Activated T-cell treated with anti-CD3 and anti-CD28 coated beads, Interleukin-2, amount 50 U/mL, for 48 hours (primary cell): ENCODE measurements at regions not wholly inside any gene's neighbourhood (a gene's known extent, or its start where the extent isn't known, plus 50 kb on each side); places are given as distances from the start of the nearest gene placed in this dataset.

Experiments used
- DNase-seq, 2 experiments: peaks; one replicate each; pipeline ENCODE4 v3.0.0-alpha.2; 2020

DNA sequence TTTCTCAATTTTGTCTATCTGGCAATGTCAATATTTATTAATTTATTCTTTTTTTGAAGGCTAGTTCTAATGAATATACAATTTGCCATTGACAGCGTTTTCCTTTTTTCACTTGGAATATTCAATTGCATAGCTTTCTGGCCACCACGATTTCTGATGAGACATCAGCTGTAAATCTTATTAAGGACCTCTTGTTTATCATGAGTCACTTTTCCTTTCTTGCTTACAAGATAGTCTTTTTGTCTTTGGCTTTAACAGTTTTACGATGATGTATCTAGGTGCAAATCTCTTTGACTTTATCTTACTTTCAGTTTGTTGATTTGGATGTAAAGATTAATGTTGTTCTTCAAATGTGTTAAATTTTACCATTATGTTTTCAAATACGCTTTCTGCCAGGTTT lies 991.6 kb upstream of the SLC10A2 start:
- no peak for DNase-seq

DNA sequence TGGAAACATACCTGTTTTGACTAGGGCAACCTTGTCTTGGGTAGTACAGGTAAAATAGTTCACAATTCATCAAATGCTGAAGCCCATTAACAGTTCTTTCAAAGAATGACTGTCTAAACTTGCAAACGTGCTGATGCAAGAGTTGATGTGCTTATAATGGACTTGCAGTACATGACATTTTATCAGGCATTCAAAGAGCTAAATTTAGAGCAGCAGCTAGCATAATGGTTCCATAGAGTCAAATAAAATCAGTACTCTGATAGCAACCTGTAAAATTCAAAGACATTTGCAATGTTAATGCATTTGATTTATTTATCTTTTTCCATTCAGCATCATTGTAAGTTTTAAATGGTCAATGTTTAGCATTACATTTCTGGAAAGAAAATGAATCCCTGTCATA lies 979.7 kb upstream of the SLC10A2 start:
- no peak for DNase-seq

DNA sequence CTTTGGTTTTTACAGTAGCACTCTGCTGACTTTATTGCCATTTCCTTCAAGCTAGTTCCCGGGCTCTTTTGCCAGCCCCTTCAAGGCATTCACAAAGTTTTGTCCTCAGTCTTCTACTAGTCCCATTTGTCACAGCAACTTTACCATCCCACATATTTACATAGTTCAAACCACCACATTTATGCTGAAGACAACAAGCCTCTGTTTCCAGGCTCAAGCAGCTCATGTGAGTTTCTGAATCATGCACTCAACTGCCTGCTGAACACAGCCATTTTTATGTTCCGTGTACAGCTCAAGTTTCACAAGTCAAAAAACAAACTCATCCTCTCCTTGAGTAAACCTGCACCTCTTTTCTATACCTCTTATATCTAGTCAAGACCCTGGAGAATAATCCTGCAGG lies 977.0 kb upstream of the SLC10A2 start:
- no peak for DNase-seq

DNA sequence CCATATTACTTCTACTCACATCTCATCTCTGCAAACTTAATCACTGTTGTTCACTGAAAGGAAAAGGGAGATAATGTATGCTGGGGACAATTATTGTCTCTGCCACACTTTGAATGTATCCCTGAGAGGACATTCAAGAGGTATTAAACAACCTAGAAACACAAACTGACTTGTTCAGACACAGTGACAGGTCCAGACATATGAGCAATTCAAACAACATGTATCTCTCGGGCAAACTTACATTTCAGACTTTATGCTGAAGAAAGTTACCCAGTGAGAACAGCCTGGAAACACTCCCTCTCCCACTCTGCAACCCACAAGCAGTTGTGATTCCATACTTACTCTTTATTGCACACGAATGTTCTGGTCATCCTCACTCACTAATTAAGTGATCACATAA lies 968.7 kb upstream of the SLC10A2 start:
- DNase-seq = no peak

DNA sequence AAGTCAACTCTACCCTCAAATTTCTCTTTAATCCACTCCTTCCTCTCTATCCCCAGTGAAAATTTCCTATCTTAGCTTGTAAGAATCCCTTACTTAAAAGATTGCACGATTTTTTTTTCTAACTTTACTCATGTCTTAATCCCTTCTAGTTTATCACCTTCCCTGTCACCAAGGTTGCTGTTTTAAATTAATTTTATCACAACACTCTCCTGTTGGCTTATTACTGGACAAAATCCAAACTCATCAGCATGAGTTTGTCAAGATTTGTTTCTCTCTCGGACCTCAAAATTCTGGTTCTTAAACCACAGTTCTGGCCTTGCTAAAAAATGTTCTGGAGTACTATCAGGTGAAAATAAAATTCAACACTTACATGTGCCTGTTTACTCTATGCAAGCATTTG lies 959.1 kb upstream of the SLC10A2 start:
- no peak for DNase-seq

DNA sequence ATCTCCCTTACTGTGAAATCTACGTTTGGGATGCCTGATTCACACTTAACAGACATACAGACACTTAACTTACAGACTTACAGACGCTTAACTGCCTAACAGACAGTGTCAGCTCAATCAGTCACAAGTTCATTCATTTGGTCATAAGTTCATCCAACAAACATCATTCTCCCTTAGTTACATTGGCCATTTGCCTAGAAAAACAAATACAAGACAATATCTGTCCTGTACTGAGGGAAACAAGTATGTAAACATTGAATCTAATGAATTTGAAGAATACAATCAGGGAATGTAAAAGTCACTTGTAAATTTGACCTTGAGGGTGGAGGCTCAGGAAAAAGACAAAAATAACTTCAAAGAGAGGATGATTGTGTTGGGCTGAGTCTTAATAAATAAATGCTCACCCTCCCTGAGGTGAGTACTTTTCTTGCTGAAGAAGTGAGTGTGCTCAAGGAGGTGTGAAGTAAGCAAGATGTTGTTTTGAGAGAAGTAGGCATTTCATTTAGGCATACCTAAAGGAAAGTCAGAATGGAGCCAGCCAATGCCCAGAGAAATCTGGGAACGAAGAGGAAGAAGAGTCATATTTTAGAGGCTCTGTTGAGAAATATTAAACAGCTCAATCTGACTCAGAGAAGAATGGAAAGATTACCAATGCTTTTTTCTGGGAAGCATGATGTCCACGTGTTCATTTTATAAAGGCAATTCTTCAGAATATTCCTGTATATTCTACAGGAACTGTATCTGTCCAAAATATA lies 958.4 kb upstream of the SLC10A2 start:
- no peak for DNase-seq

DNA sequence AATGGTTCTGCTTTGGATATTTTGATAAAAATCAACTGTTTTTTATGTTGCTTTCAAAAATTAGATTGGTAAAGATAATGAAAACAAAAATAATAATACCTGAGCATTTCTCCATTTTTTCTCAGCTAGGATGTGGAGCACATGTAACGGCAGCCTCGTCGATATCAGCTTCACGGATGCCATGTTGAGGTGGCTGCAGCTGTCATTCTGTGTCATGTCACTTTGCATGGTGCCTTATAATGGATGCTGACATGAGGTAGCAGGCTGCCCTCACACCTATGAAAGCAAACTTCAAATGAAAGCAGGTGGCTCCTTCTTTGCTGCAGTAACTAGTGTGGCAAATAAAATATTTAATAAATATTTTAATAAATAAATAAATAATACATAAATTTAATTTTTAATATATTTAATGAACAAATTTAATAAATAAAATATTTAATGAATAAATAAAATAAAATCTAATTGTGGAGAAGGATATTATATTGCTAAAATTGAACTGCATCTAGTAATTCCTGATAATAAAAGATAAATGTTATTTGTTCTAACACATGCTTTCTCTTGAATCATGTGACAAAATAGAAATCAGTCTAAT lies 955.7 kb upstream of the SLC10A2 start:
- DNase-seq = no peak

DNA sequence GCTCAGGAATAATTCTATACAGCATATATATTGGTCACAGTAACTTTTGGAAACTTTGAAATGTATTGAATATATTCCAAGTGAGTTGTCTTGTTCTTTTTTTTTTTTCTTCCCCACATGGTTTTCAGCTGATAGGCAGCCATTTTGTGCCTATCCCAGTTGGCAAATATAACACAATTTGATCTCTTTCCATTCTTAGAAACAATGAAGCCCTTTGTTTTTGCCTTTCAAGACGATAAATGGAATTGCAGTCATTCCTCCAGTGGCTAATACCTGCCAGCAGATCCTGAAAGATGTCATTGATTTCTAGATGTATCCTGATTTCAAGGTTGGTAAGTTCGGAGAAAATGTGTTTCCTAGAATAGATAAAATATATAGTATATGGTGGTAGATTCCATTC lies 951.1 kb upstream of the SLC10A2 start:
- DNase-seq = no peak

DNA sequence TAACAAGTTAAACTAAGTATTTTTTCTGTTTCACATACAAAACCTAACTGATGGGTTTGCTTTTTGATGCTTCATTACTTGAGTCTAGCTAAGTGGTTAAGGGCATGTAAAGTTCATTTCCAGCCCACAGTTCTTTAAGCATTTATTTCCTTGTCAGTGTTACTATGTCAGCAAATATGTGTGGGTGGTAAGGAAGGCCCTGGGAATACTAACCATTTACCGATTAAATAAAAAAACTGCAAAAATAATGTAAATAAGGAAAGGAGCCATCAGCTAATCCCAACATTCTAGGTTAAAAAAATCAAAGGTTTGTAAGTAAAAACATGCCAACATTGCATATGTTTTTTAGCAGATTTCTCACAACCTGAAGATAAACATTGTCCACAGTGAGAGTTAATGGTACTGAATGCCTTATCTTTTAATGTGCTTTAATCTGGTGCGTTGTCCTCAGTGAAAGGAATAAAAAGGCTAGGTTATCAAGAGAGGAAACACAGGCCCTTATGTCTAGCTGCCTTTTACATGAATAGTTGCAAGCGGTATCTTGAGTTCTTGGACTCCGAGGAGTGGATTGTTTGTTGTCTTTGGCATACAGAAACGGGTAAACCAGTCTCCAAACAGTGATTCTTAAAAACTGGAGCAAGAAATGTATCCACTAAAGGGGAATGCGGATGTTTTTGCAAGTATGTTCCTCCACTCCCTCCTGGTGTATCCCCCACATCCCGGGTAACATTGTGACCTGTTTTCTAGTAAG lies 949.6 kb upstream of the SLC10A2 start:
- no peak for DNase-seq

DNA sequence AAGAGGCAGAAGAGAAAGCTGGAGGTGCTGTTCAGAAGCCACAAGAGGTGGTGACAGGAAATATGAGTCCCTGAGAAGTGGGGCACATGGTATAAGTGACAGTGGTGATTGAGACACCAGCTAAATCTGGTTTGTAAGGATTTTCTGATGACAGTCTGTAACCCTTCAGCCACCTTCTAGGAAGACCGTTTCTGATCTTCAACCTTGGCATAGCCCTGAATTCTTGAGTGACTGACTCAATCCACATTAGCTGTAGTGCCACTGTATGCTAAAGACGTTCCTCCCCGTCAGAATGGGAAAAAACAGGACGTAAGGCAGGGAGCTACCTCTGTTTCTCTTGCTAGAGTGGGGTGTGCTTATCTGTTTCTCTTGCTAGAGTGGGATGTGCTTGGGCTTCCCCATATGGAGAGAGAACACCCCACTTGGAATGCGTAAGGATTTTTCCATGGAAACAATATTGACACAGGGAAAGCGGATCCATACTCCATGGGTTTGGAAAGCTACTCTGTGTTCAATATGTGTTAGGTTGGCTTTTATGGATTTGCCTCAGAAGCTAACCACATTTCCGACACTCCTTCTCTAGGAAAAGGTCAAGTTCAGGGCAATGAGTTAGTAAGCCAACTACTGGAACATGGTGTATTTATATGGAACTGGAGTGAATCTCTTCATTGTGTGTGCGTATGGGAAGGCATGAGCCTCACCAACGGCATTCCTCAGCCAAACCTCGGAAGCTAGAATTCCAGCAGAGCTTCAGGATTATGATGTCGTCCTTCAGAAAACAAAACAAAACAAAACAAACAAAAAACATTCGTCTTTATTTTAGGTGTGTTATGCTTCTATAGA lies 948.8 kb upstream of the SLC10A2 start:
- no peak for DNase-seq

DNA sequence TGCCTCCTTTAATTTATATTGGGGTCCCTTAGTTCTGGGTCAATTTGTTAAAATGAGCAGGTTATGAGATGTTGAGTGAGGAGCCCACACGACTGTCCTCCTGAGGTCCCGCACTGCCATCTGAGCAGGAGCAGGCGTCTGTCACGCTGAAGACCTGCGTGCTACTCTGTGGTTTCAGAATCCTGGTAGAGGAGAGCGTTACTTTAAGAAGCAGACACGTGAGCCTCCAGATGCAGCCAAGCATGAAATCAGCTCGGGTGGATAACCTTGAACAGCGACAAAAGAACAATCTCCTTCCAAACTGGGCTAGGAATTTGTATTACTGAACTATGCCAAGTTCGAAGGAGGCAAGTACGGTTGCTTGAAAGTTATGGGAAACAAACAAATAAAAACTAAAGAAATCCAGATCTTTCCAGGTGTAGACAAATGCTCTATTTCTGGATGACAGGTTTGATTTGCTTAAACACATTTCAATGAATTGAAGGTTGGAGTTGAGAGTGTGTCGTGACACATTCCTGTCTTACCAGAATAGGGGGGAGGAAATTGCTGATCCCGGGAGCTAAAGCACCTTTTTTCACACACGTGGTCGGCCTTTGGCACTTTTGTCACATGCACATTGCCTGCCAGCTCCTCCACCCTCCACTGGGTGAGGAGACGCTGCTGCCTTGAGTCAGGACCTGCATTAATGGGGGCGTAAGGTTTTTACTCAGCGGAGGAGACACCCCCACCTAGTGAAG lies 945.5 kb upstream of the SLC10A2 start:
- no peak for DNase-seq

DNA sequence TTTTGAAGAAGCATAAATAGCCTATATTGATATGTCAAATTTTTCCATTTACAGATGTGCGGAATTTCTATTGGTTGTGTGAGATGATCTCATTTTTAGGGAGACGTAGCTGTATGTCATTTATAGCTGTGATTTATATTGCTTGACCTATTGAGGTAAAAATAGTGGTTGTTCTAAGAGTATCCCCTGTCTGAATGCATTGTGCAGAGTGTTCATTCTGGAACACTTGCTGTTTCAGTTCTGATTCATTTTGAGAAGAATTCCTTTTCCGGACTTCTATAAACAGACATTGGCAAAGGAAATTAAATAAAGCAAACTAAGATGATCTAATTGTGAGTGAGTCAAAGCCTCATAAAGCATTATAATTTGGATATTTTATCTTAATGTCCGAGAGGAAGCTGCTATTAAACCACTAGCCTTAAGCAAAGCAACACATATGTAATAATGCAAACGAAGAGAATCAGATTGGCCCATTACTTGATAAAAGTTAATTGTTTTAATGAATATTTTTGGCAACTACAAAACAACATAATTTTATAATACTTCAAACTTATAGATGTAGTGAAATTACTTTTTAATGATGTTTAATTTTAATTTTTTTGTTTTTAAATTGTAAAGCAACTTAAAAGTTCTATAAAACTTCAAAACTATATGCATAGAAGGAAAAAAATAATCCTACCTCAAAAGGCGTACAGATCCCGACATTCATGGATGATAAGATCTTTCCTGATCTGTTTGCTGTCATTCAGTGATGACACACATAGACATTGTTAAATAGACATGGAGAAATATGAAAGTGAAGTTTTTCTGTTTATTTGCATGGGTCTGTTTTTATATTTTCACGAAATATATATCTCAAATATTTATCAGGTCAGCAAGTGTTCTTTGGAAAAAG lies 942.6 kb upstream of the SLC10A2 start:
- no peak for DNase-seq

DNA sequence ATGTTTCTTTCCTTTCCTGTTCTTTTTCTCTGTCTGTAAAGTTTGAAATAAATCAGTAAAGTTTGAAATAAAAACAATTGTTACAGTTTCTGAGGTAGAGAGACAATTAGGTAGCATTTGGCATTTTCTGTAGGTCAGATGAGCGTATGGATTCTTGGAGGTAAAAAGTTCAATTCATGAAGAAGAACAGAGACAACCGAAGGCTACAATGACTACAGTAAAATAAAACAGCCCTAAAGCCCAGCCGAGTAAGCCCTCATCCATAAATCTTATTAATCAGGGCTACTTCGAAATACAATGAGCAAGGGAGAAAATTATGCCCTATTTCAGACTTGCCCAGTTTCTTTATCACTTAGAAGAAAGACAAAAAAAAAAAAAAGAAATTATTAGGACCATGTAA lies 941.9 kb upstream of the SLC10A2 start:
- DNase-seq = no peak

DNA sequence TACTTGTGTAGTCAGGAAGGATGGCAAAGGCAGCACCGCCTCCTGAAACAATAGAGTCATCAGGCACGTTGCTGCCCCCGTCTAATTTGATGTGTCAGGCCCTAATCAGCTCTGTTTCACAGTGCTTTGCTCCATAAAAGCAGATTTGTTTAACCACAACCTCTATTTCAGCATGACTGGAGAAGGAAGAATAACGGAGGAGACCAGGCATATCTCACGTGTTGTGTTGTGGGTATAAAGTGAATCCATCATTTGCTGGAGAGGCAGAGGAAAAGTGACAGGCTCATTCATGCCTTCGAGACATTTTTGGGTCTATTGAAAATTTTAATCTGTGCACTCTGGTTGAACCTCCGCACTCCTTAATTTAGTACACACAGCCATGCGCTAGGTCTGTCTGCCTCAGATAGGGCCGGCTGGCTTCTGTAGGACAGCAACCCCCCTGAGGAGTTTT lies 940.4 kb upstream of the SLC10A2 start:
- no peak for DNase-seq

DNA sequence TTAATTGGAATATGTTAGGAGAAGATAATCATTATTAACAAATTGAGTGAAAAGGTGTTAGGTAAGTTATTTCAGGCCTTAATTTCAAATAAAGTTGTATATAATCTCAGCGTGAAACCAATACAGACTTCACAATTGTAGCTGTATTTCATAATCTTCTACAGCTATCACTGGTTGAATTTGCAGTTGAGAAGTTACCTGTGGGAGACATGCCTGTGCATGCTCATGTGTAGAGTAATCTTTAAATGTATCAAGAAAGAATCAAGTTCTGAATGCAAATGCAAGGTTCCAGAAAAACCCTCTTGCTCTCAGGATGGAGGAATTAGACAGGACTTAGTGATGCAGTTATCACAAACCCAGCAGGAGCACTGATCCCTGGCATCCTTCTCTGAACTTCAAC lies 938.4 kb upstream of the SLC10A2 start:
- no peak for DNase-seq

DNA sequence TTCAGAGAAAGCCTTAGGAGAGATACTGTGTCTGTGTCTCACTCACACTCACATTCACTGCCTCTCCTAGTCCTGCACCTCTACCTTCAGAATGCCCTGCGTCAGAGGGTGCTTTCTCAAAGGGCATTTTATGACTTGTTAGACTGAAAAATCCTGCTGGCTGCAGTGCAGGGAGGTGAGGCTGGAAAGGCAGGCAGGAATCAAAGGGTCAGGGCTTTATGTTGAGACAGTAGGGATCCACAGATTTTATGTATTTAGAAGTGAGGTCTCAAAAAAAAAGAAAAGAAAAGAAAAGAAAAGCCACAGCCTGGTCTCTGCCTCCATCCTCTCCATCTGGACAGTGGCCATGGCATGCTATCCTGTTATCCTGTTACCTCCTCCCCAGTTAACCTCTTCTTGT lies 936.0 kb upstream of the SLC10A2 start:
- no peak for DNase-seq

DNA sequence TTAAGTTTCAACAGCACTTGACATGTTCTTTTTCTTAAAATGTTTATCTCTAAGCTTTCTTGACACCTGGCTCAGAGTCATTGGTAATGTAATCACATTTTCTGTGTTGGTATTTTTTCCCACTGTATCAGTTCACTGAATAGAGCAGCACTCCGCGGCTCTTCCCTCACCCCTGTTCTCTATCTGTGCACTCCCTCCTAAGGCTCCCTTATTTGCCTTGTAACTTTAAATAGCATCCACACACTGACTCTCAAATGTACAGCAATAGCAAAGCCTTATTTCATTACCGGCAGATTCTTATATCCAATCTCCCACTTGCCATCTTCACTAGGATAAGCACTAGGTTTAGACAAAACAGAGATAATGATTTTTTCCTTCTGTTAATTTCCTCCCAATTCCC lies 935.5 kb upstream of the SLC10A2 start:
- DNase-seq = no peak

DNA sequence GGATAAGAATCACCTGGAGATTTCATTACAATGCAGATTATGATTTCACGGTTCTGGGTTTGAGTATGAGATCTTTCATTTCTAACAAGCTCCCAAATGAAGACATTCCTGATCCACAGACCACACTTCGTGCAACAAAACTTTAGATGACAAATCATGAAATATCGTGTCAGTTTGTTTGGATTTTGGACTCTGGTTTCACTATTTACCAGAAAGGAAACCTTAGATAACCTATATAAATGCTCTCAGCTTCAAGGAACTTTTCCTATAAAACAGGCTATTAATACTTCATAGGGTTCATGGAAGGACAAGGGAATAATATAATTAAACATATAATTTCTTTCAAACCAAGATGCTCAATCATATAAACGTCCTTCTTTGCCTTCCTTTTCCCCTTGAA lies 930.5 kb upstream of the SLC10A2 start:
- no peak for DNase-seq

DNA sequence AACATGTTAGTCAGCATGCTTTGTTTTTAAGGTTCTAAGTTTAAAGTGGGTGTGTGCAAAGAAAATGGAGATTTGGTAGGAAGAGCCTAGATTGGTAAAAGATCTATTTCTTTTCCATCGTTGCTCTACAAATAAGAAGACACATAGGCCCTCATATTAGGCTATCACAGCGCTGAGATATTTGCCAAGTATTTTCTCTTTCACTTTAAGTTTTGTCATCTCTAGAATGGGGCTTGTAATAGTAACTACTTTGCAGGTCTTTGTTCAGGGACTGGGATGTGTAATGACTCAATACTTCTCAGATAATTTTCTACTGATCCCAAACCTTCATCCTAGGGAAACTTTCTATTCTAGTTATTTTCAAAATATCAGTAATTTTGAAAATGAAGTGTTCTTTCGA lies 917.7 kb upstream of the SLC10A2 start:
- DNase-seq = no peak

DNA sequence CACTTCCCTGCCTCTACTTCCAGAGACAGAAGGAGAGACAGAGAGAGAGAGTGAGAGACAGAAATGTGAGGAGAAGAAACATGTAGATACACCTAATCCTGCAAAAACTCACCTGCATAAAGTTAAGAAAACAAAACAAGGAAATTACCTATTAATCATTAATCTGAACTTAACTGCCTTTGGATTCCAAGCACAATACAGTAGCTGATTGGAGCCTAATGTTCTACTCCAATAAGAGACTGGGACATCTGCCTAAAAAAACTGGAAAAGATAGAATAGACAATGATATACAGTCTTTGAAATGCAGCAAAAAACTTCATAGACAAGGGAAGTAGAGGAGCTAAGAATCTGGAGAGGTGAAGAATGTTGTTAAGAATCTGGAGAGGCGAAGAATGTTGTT lies 910.2 kb upstream of the SLC10A2 start:
- no peak for DNase-seq

DNA sequence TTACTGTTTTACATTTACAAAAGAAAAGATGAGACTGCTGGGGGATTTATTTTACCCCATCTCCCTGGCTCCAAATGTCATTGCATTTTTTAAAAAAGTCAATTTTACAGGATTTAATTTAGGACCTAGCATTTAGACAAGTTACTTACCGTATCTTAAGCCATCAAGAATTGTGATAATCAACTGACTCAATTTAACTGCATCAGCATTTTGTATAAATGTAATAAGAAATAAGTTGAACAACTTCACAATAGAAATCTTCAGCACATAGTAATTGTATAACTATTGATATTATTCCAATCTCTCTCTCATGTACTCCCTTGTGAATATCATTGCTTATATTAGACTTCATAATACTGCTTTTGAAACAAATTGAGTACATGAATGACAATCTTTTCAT lies 907.5 kb upstream of the SLC10A2 start:
- DNase-seq = no peak
